HEK293 (cell line): ENCODE measurements at regions not wholly inside any gene's neighbourhood (a gene's known extent, or its start where the extent isn't known, plus 50 kb on each side); places are given as distances from the start of the nearest gene placed in this dataset.

Experiments used
- CTCF ChIA-PET: fragments of 350-600 bp; formaldehyde crosslinking; extraction: SDS; loops from one replicate; lab custom pipeline; 2021; ENCODE audit warnings: antibody characterized with exemption; lab: Yijun Ruan, JAX
- POLR2A ChIA-PET: fragments of 300-600 bp; formaldehyde crosslinking; extraction: SDS; loops from one replicate; lab custom pipeline; 2020; ENCODE audit warnings: antibody characterized with exemption, inconsistent platforms; lab: Yijun Ruan, JAX
- H3K27ac ChIP-seq: fragments of 200-500 bp; sonication (Bioruptor generic); 2 replicates; pipeline ENCODE4 v1.5.1; 2014; ENCODE audit warnings: low read depth, low read length, control low read depth, inconsistent platforms; ENCODE audit errors: extremely low read depth
- H3K36me3 ChIP-seq, 2 experiments: fragments of 200-500 bp in 1 of 2; sonication (Bioruptor generic) in 1 of 2; 1 replicate in 1 of 2; 2 replicates in 1 of 2; pipeline ENCODE4 v1.5.1; 2014 to 2017; ENCODE audit warnings: inconsistent platforms in 2 of 2, low read length in 2 of 2; ENCODE audit not compliant: control insufficient read depth in 2 of 2, insufficient read depth in 1 of 2
- H3K4me1 ChIP-seq: fragments of 200-500 bp; sonication (Bioruptor generic); 2 replicates; pipeline ENCODE4 v1.5.1; 2014; ENCODE audit warnings: mild to moderate bottlenecking, low read length, inconsistent platforms; ENCODE audit not compliant: control insufficient read depth, insufficient read depth
- H3K4me3 ChIP-seq: 2 replicates; pipeline ENCODE4 v1.5.1; 2011; ENCODE audit warnings: low read depth, mild to moderate bottlenecking, control low read depth, low read length, moderate library complexity
- H3K9me3 ChIP-seq: fragments of 200-500 bp; sonication (Bioruptor generic); 2 replicates; pipeline ENCODE4 v1.5.1; 2014; ENCODE audit warnings: low read depth, low read length, inconsistent platforms; ENCODE audit not compliant: control insufficient read depth, insufficient read depth
- CTCF ChIP-seq: fragments of 450-650 bp; formaldehyde crosslinking; IDR thresholded peaks from 2 replicates; pipeline ENCODE4 v1.5.1; 2016; ENCODE audit warnings: missing biosample characterization, missing genetic modification characterization
- GFI1B ChIP-seq: fragments of 450-650 bp; formaldehyde crosslinking; IDR thresholded peaks from 2 replicates; pipeline ENCODE4 v1.5.1; 2016; ENCODE audit warnings: missing biosample characterization, missing genetic modification characterization
- WT1 ChIP-seq: fragments of 450-650 bp; formaldehyde crosslinking; IDR thresholded peaks from 2 replicates; pipeline ENCODE4 v1.5.1; 2016; ENCODE audit warnings: missing biosample characterization, missing genetic modification characterization
- YY2 ChIP-seq: fragments of 450-650 bp; formaldehyde crosslinking; IDR thresholded peaks from 2 replicates; pipeline ENCODE4 v1.5.1; 2016; ENCODE audit warnings: missing biosample characterization, missing genetic modification characterization
- ZBTB6 ChIP-seq: fragments of 450-650 bp; formaldehyde crosslinking; IDR thresholded peaks from 2 replicates; pipeline ENCODE4 v1.5.1; 2017; ENCODE audit warnings: missing biosample characterization, missing genetic modification characterization
- ZFP41 ChIP-seq: fragments of 450-650 bp; formaldehyde crosslinking; IDR thresholded peaks from 2 replicates; pipeline ENCODE4 v1.5.1; 2016; ENCODE audit warnings: missing biosample characterization, missing genetic modification characterization, borderline replicate concordance
- ZFP69B ChIP-seq: fragments of 450-650 bp; formaldehyde crosslinking; IDR thresholded peaks from 2 replicates; pipeline ENCODE4 v1.5.1; 2016; ENCODE audit warnings: missing biosample characterization, missing genetic modification characterization
- ZNF133 ChIP-seq: fragments of 450-650 bp; formaldehyde crosslinking; IDR thresholded peaks from 2 replicates; pipeline ENCODE4 v1.5.1; 2016; ENCODE audit warnings: missing biosample characterization, missing genetic modification characterization
- ZNF214 ChIP-seq: fragments of 450-650 bp; formaldehyde crosslinking; IDR thresholded peaks from 2 replicates; pipeline ENCODE4 v1.5.1; 2017; ENCODE audit warnings: missing biosample characterization, mild to moderate bottlenecking, missing genetic modification characterization, borderline replicate concordance
- ZNF292 ChIP-seq: fragments of 450-650 bp; formaldehyde crosslinking; IDR thresholded peaks from 2 replicates; pipeline ENCODE4 v1.5.1; 2016; ENCODE audit warnings: low read depth, missing biosample characterization, missing genetic modification characterization, borderline replicate concordance
- ZNF423 ChIP-seq: fragments of 450-650 bp; formaldehyde crosslinking; IDR thresholded peaks from 2 replicates; pipeline ENCODE4 v1.5.1; 2016; ENCODE audit warnings: missing biosample characterization, missing genetic modification characterization
- ZNF518A ChIP-seq: fragments of 450-650 bp; formaldehyde crosslinking; conservative IDR thresholded peaks from 2 replicates; pipeline ENCODE4 v1.5.1; 2016; ENCODE audit warnings: low read depth, missing biosample characterization, missing genetic modification characterization
- ZNF544 ChIP-seq: fragments of 450-650 bp; formaldehyde crosslinking; IDR thresholded peaks from 2 replicates; pipeline ENCODE4 v1.5.0; 2017; ENCODE audit warnings: missing biosample characterization, missing genetic modification characterization
- ZNF548 ChIP-seq: fragments of 450-650 bp; formaldehyde crosslinking; IDR thresholded peaks from 2 replicates; pipeline ENCODE4 v1.5.1; 2016; ENCODE audit warnings: missing biosample characterization, missing genetic modification characterization
- ZNF639 ChIP-seq: fragments of 450-650 bp; formaldehyde crosslinking; IDR thresholded peaks from 2 replicates; pipeline ENCODE4 v1.5.1; 2016; ENCODE audit warnings: missing biosample characterization, missing genetic modification characterization
- ZNF785 ChIP-seq: fragments of 450-650 bp; formaldehyde crosslinking; IDR thresholded peaks from 2 replicates; pipeline ENCODE4 v1.5.1; 2016; ENCODE audit warnings: missing biosample characterization, missing genetic modification characterization
- ZSCAN5A ChIP-seq: fragments of 450-650 bp; formaldehyde crosslinking; IDR thresholded peaks from 2 replicates; pipeline ENCODE4 v1.5.1; 2016; ENCODE audit warnings: missing biosample characterization, missing genetic modification characterization
- TF ChIP-seq, protein P1 (sequence below): fragments of 450-650 bp; formaldehyde crosslinking; IDR thresholded peaks from 2 replicates; pipeline ENCODE4 v1.5.1; 2017; ENCODE audit warnings: missing biosample characterization, missing genetic modification characterization
- TF ChIP-seq, protein P2 (sequence below): fragments of 450-650 bp; IDR thresholded peaks from 2 replicates; pipeline ENCODE4 v1.5.1; 2018; ENCODE audit warnings: missing biosample characterization, mild to moderate bottlenecking, missing genetic modification characterization

DNA sequence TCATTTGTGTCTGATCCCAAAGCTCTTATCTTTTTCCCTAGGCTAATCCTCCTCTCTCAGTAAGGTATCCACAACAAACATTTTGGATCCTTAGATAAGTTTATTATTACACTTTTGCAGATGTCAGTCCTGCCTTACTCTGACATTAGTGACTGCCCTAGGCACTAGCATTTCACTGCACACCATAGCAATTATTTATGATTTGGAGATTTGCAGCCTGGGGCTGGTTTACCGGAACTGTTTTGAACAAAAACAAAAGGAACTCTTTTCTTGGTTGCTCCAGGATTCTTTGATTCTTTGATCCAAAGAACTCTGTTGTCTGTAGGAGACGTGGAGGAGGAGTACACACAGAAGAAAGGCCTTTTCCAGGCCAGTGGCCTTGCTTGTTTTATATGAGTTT, 80.4 kb downstream of the EDNRB start:
- Histone ChIP-seq H3K4me3 (no peak overlapping the region), H3K27ac (no peak overlapping the region), H3K36me3 (no peaks in the 10 kb centered on the region), H3K9me3 (no peaks in the 10 kb centered on the region), H3K4me1 (no peaks in the 10 kb centered on the region)
- POLR2A ChIA-PET = no interaction called here
- CTCF ChIA-PET = no interaction called here
- TF ChIP-seq ZNF292 (tag by site-specific recombination) (no peak), ZBTB6 (tag by site-specific recombination) (no peak), ZFP69B (tag by site-specific recombination) (no peak), ZNF785 (no peak), ZNF133 (tag by site-specific recombination) (no peak), ZNF214 (tag by site-specific recombination) (no peak), ZNF544 (tag by site-specific recombination) (no peak), ZSCAN5A (tag by site-specific recombination) (no peak), WT1 (tag by site-specific recombination) (no peak), CTCF (tag by site-specific recombination) (no peak)
- TF ChIP-seq, protein P1, sequence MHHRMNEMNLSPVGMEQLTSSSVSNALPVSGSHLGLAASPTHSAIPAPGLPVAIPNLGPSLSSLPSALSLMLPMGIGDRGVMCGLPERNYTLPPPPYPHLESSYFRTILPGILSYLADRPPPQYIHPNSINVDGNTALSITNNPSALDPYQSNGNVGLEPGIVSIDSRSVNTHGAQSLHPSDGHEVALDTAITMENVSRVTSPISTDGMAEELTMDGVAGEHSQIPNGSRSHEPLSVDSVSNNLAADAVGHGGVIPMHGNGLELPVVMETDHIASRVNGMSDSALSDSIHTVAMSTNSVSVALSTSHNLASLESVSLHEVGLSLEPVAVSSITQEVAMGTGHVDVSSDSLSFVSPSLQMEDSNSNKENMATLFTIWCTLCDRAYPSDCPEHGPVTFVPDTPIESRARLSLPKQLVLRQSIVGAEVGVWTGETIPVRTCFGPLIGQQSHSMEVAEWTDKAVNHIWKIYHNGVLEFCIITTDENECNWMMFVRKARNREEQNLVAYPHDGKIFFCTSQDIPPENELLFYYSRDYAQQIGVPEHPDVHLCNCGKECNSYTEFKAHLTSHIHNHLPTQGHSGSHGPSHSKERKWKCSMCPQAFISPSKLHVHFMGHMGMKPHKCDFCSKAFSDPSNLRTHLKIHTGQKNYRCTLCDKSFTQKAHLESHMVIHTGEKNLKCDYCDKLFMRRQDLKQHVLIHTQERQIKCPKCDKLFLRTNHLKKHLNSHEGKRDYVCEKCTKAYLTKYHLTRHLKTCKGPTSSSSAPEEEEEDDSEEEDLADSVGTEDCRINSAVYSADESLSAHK (tag by site-specific recombination) = no peak
- TF ChIP-seq, protein P2, sequence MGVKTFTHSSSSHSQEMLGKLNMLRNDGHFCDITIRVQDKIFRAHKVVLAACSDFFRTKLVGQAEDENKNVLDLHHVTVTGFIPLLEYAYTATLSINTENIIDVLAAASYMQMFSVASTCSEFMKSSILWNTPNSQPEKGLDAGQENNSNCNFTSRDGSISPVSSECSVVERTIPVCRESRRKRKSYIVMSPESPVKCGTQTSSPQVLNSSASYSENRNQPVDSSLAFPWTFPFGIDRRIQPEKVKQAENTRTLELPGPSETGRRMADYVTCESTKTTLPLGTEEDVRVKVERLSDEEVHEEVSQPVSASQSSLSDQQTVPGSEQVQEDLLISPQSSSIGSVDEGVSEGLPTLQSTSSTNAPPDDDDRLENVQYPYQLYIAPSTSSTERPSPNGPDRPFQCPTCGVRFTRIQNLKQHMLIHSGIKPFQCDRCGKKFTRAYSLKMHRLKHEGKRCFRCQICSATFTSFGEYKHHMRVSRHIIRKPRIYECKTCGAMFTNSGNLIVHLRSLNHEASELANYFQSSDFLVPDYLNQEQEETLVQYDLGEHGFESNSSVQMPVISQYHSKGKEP (tag by site-specific recombination) = no peak

DNA sequence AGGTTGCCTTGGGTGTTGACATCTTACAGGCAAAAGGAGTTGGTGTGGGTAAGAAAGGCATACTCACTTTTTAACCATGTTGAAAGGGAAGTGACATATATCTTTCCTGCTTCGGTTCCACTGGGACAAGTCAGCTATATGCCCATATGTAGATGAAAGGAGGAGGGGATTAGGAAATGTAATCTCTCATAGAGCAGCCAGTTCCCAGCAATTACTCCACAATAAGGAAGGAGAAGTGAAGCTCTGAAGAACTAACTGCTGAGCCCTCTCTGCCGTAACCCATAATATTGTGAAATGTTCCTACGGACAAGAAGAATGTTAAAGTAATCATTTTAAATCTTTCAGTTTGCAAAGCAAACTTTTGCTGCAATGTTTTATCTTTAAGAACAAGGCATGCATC, 82.2 kb downstream of the EDNRB start:
- Histone ChIP-seq H3K4me3 (no peak overlapping the region), H3K36me3 (no peaks in the 10 kb centered on the region), H3K4me1 (no peaks in the 10 kb centered on the region), H3K27ac (no peak overlapping the region), H3K9me3 (no peaks in the 10 kb centered on the region)
- CTCF ChIA-PET = interaction anchor here (0.6 to 1.1 kb wide), 3 partner anchors 38 to 244 kb away, joined by 3 to 4 read pairs (median 3); no protein-coding TSS in a partner anchor
- POLR2A ChIA-PET = no interaction called here
- TF ChIP-seq ZNF548 (tag by site-specific recombination) (no peak), ZFP41 (no peak), ZNF518A (tag by site-specific recombination) (no peak), ZNF423 (tag by site-specific recombination) (no peak), GFI1B (tag by site-specific recombination) (no peak), YY2 (tag by site-specific recombination) (no peak), ZNF639 (tag by site-specific recombination) (no peak)
